HFFc6 (cell line): ENCODE measurements at regions not wholly inside any gene's neighbourhood (a gene's known extent, or its start where the extent isn't known, plus 50 kb on each side); places are given as distances from the start of the nearest gene placed in this dataset.
"Not testable (repeated sequence)": the region's sequence is repeated elsewhere in the genome, so short reads cannot be mapped to it uniquely, and the experiment has no call there.

ENCODE experiments used
- DNase-seq: peaks from one replicate; pipeline ENCODE4 v3.0.0-alpha.2; 2018
- H3K27ac Mint-ChIP-seq: 2 replicates; pipeline ENCODE4 v1.8.0; 2020; ENCODE audit warnings: mild to moderate bottlenecking, mixed read lengths
- H3K27me3 Mint-ChIP-seq: 2 replicates; pipeline ENCODE4 v1.8.0; 2021; ENCODE audit warnings: mild to moderate bottlenecking, moderate library complexity, mixed read lengths; ENCODE audit not compliant: insufficient read depth
- H3K36me3 Mint-ChIP-seq: 2 replicates; pipeline ENCODE4 v1.8.0; 2021; ENCODE audit warnings: low read depth, mixed read lengths
- H3K4me1 Mint-ChIP-seq: 2 replicates; pipeline ENCODE4 v1.8.0; 2020; ENCODE audit warnings: low read depth, mixed read lengths
- H3K4me3 Mint-ChIP-seq: 2 replicates; pipeline ENCODE4 v1.8.0; 2020; ENCODE audit warnings: mild to moderate bottlenecking, moderate library complexity, mixed read lengths
- H3K9me3 Mint-ChIP-seq: 2 replicates; pipeline ENCODE4 v1.8.0; 2020; ENCODE audit warnings: mild to moderate bottlenecking, mixed read lengths
- CTCF ChIP-seq: fragments of 200-600 bp; sonication (generic); IDR thresholded peaks from 2 replicates; pipeline ENCODE4 v1.5.0; 2021; ENCODE audit warnings: antibody characterized with exemption, mild to moderate bottlenecking

GRCh38 chr10:8173243-8173865 is 118.9 kb downstream of the GATA3 start:
- H3K4me3 Mint-ChIP-seq: no peak overlapping the region
- peaks cover 1% of the 10 kb centered on the region; the same call in 1 of the 2 replicates for H3K27me3 Mint-ChIP-seq
- H3K4me1 Mint-ChIP-seq: no peaks in the 10 kb centered on the region
- H3K27ac Mint-ChIP-seq: no peak overlapping the region
- peaks cover 33% of the 10 kb centered on the region for H3K9me3 Mint-ChIP-seq
- TF ChIP-seq CTCF: no peak
- no peaks in the 10 kb centered on the region for H3K36me3 Mint-ChIP-seq
- no peak for DNase-seq

- Mint-ChIP-seq H3K27ac (no peak overlapping the region), H3K9me3 (peaks cover 29% of the 10 kb centered on the region), H3K4me3 (no peak overlapping the region), H3K27me3 (peaks cover 1% of the 10 kb centered on the region; the same call in 1 of the 2 replicates), H3K36me3 (no peaks in the 10 kb centered on the region), H3K4me1 (no peaks in the 10 kb centered on the region)
- no peak for DNase-seq
- TF ChIP-seq CTCF: no peak
These were observed 119.4 kb downstream of the GATA3 start for GRCh38 chr10:8173866-8174243.

- Mint-ChIP-seq H3K4me1 (no peaks in the 10 kb centered on the region), H3K36me3 (no peaks in the 10 kb centered on the region), H3K9me3 (peaks cover 25% of the 10 kb centered on the region), H3K27me3 (peaks cover 1% of the 10 kb centered on the region; the same call in 1 of the 2 replicates), H3K27ac (no peak overlapping the region), H3K4me3 (no peak overlapping the region)
- DNase-seq: no peak
- no peak for TF ChIP-seq CTCF
These were observed 120.3 kb downstream of the GATA3 start for GRCh38 chr10:8174762-8175161.

GRCh38 chr10:8177526-8177925 is 123.0 kb downstream of the GATA3 start:
- H3K9me3 Mint-ChIP-seq: peaks cover 21% of the 10 kb centered on the region; the same call in 1 of the 2 replicates
- not testable (repeated sequence) for H3K4me1 Mint-ChIP-seq, H3K27ac Mint-ChIP-seq, H3K4me3 Mint-ChIP-seq, H3K27me3 Mint-ChIP-seq, DNase-seq, H3K36me3 Mint-ChIP-seq

GRCh38 chr10:8179773-8180172 is 125.3 kb downstream of the GATA3 start:
- H3K27me3 Mint-ChIP-seq, H3K27ac Mint-ChIP-seq, H3K4me3 Mint-ChIP-seq, H3K4me1 Mint-ChIP-seq, DNase-seq, H3K36me3 Mint-ChIP-seq: not testable (repeated sequence)
- peaks cover 17% of the 10 kb centered on the region; the same call in 1 of the 2 replicates for H3K9me3 Mint-ChIP-seq

- peaks cover 20% of the 10 kb centered on the region; the same call in 1 of the 2 replicates for H3K9me3 Mint-ChIP-seq
- DNase-seq: no peak
- no peak overlapping the region for H3K27ac Mint-ChIP-seq
- no peak for TF ChIP-seq CTCF
- no peaks in the 10 kb centered on the region for H3K4me1 Mint-ChIP-seq
- H3K4me3 Mint-ChIP-seq: no peak overlapping the region
- H3K36me3 Mint-ChIP-seq: no peaks in the 10 kb centered on the region
- no peaks in the 10 kb centered on the region for H3K27me3 Mint-ChIP-seq
These were observed 126.0 kb downstream of the GATA3 start for GRCh38 chr10:8180360-8181109.
